ENCODE measurements at regions not wholly inside any gene's neighbourhood (a gene's known extent, or its start where the extent isn't known, plus 50 kb on each side); places are given as distances from the start of the nearest gene placed in this dataset.
"Not testable (repeated sequence)": the region's sequence is repeated elsewhere in the genome, so short reads cannot be mapped to it uniquely, and the experiment has no call there.

DNA sequence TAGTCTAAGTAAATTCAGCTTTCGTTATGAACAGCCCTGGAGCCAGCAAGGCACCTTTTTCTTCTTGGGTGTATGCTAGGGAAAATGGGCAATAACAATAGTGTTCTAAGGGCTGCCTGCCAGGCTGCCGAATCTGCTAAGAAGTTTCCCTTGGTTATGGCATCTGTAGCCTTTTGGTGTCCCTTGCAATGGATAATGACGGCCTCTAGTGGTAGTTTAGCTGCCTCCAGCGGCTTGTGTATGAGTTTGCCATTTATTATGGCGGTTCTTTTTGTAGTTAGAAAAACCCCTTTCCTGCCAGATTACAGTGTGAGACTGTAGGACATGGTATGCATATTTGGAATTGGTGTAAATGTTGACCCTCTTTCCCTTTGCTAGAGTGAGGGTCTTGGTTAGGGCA lies 78.9 kb upstream of the SPIN4 start:
- TF ChIP-seq ZFX (IDR thresholded peaks at IDR 0.05; ENCODE audit: borderline replicate concordance): no peak
- TF ChIP-seq, protein P1, sequence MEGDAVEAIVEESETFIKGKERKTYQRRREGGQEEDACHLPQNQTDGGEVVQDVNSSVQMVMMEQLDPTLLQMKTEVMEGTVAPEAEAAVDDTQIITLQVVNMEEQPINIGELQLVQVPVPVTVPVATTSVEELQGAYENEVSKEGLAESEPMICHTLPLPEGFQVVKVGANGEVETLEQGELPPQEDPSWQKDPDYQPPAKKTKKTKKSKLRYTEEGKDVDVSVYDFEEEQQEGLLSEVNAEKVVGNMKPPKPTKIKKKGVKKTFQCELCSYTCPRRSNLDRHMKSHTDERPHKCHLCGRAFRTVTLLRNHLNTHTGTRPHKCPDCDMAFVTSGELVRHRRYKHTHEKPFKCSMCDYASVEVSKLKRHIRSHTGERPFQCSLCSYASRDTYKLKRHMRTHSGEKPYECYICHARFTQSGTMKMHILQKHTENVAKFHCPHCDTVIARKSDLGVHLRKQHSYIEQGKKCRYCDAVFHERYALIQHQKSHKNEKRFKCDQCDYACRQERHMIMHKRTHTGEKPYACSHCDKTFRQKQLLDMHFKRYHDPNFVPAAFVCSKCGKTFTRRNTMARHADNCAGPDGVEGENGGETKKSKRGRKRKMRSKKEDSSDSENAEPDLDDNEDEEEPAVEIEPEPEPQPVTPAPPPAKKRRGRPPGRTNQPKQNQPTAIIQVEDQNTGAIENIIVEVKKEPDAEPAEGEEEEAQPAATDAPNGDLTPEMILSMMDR (IDR thresholded peaks at IDR 0.05): no peak

DNA sequence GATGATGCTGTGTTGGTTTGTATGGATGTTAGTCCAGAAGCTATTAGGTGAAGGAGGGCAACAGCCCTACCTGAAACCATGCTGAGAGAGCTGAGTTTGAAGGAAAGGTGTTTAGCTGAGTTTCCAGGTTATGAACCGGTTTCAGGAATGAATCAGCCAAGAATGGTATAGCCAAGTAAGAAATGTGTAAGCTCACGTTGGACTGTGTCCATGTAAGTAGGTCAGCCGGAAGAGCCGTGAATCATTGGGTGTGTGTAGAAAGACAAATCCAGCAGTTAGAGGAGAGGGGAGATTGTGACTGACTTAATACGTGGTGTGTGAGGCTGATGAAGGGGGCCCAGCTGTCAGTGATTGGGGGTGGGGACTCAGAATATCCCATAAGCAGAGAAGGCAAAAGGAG lies 77.2 kb upstream of the SPIN4 start:
- TF ChIP-seq, protein P1 (IDR thresholded peaks at IDR 0.05): no peak
- no peak for TF ChIP-seq ZFX (IDR thresholded peaks at IDR 0.05; ENCODE audit: borderline replicate concordance)
- H3K27ac ChIP-seq: no peak overlapping the region

More for the DNA sequence above, 78.9 kb upstream of the SPIN4 start:
- H3K27ac ChIP-seq: no peak overlapping the region

DNA sequence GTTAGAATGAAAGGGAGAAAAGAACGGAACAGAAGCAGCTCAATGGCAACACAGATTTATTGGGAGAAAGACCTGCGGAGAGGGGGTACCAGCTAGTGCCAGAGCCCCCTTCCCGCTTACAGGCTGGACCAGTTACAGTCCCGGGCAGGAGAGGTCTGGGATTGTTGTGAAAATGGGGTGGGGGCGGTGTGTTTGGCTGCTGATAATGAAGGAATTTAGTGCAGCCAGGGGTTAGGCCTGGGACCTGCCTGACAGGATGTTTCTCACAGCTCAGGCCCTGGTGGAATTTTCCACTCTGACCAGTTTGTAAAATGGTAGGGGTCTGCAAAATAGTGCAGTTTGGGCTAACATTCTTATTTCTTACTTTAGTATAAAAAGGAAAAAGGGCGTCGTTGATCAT lies 75.4 kb upstream of the SPIN4 start:
- TF ChIP-seq, protein P1 (IDR thresholded peaks at IDR 0.05): no peak
- TF ChIP-seq ZFX (IDR thresholded peaks at IDR 0.05; ENCODE audit: borderline replicate concordance): no peak
- no peak overlapping the region for H3K27ac ChIP-seq

DNA sequence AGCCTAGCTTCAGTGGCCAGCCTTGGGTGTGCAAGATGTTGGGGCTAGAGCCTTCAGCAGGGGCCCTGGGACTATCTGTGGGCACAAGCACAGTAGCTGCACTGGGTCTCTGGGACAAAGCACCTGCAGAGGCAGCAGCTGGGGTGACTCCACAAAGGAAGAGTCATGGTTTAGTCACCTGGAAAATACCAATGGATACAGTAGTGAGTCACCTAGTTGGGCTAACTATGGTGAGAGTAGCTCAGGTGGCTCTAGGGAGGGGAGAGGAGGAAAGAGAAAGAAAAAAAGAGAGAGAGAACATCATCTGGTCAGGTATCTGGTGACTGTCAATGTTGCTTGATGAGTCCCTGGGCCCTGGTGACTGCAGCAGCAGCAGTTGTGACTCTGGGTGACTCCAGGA lies 72.9 kb upstream of the SPIN4 start:
- H3K27ac ChIP-seq: no peak overlapping the region
- TF ChIP-seq ZFX (IDR thresholded peaks at IDR 0.05; ENCODE audit: borderline replicate concordance): no peak
- TF ChIP-seq, protein P1 (IDR thresholded peaks at IDR 0.05): no peak

DNA sequence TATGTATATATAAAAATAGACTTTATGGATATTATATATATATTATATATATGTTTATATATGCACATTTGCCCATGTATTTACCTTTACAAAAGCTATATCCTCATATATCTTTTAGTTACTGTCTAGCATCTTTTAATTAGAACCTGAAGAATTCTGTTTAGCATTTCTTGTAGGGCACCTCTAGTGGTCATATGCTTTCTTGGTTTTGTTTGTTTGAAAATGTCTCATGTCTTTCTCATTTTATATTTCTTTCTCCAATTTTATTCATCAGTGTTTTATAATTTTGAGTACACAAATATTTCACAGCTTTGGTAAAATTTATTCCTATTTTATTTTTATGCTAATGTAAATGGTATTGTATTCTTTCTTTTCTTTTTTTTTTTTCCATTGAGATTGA lies 70.3 kb upstream of the SPIN4 start:
- no peak overlapping the region for H3K27ac ChIP-seq
- TF ChIP-seq, protein P1 (IDR thresholded peaks at IDR 0.05): no peak
- TF ChIP-seq ZFX (IDR thresholded peaks at IDR 0.05; ENCODE audit: borderline replicate concordance): no peak

DNA sequence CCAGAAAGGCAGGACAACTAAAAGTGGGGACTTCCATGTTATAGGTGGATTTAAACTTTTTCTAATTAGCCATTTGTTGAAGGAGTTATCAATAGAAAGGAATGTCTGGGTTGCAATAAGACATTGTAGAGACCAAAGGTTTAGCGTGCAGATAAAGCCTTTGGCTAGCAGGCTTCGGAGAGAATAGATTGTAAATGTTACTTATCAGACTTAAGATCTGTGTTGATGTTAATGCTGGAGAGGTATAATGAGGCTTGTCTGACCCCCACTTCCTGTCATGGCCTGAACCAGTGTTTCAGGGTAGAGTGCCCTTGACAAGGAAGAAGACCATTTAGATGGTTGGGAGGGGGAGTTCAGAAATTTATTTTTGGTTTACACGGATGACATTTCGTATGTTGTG lies 67.1 kb upstream of the SPIN4 start:
- no peak overlapping the region for H3K27ac ChIP-seq
- TF ChIP-seq, protein P1 (IDR thresholded peaks at IDR 0.05): no peak
- TF ChIP-seq ZFX (IDR thresholded peaks at IDR 0.05; ENCODE audit: borderline replicate concordance): no peak

DNA sequence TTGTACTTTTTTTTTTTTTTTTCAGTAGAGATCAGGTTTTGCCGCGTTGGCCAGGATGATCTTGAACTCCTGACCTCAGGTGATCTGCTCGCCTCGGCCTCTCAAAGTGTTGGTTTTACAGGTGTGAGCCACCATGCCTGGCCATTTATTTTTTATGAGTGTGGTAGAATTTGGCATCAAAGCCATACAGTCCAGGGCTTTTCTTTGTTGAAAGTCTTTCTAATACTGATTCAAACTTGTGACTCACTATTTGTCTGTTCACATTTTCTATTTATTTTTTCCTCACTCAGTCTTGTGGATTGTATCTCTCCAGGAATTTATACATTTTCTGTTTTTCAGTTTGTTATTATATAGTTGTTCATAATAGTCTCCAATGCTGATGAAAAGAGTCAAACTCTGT lies 66.5 kb upstream of the SPIN4 start:
- no peak for TF ChIP-seq ZFX (IDR thresholded peaks at IDR 0.05; ENCODE audit: borderline replicate concordance)
- TF ChIP-seq, protein P1 (IDR thresholded peaks at IDR 0.05): no peak
- H3K27ac ChIP-seq: no peak overlapping the region

DNA sequence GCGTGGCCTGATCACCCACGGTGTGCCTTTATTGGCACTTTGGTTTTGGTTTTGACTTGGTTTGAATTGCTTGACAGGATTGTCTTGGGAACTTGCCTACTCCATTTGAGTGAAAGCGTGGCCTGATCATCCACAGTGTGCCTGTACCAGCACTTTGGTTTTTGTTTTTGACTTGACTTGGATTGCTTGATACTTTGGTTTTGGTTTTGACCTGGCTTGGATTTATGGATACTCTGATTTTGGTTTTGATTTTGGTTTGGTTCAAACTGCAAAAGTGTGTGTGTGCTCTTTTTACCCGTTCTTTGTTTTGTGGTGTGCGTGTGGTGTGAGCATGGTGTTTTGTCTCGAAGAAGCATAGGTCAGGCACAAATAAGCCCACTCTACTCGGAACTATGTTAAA lies 58.8 kb upstream of the SPIN4 start:
- H3K27ac ChIP-seq: not testable (repeated sequence)

Measured in 22Rv1 (cell line).